Astrocyte of the cerebellum (primary cell): ENCODE measurements at regions not wholly inside any gene's neighbourhood (a gene's known extent, or its start where the extent isn't known, plus 50 kb on each side); places are given as distances from the start of the nearest gene placed in this dataset.

Source experiments
- DNase-seq: peaks from one replicate; pipeline ENCODE4 v3.0.0-alpha.2; 2011; ENCODE audit warnings: low read depth
- H3K4me3 ChIP-seq: 2 replicates; pipeline ENCODE4 v1.5.1; 2011; ENCODE audit warnings: mild to moderate bottlenecking, low read depth, low read length, moderate library complexity
- CTCF ChIP-seq: IDR thresholded peaks from 2 replicates; pipeline ENCODE4 v1.5.1; 2012; ENCODE audit warnings: low read length, low read depth, moderate library complexity, mild to moderate bottlenecking; ENCODE audit errors: missing control alignments
- in situ Hi-C: cut with HindIII; loops from 2 replicates; pipeline ENCODE4 v1.10.0; 2017; ENCODE audit warnings: low sequenced_read_pairs

DNA sequence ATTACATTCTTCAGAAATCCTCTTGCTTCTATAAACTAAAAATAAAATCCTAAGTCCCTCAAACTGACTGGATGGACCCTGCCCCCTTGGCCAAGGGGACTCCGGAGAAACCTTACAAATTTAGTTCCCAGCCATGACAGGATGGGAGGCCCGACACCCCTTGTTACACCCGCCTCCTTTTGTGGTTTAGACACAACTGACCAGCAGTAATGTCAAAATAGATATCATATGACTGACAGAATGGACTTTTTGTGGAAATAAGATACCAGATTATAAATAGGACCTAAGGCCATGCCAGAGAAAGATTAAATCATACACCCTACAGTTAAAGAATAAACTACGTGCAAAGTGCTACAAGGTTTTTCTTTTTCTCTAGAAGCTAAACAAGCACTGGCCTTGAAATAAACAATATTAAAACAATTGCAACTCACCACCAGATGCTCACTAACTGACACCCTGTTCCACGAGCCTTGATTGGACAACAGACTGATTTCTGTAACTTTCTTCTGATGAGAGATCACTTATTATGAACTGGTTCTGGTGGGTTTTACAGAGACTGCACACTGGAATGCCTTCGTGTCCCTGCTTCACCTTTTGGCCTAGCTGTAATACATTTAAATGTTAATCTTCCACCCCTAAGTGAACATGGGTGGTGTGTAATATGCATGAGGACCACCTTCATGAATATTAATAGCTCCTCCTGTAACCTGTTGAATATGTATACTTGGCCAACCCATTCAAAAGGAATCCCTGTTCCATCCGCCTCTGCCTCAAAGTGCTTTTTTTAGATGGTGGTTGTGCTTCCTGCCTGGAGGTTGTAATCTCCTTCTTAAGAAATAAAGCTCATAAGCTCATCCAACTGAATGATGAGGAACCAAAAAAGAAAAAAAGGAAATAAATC lies 99.6 kb downstream of the ODF2L start:
- DNase-seq, result no peak
- in situ Hi-C loops, result no loop called here
- no peak for TF ChIP-seq CTCF
- no peak overlapping the region for H3K4me3 ChIP-seq

GRCh38 chr1:86289746-86290145 lies 106.4 kb downstream of the ODF2L start:
- no peak for TF ChIP-seq CTCF
- in situ Hi-C loops, result no loop called here
- DNase-seq, result no peak
- H3K4me3 ChIP-seq, result no peak overlapping the region

GRCh38 chr1:86289161-86289560 lies 107.0 kb downstream of the ODF2L start:
- DNase-seq, result no peak
- in situ Hi-C loops, result no loop called here
- no peak for TF ChIP-seq CTCF
- H3K4me3 ChIP-seq, result no peak overlapping the region

DNA sequence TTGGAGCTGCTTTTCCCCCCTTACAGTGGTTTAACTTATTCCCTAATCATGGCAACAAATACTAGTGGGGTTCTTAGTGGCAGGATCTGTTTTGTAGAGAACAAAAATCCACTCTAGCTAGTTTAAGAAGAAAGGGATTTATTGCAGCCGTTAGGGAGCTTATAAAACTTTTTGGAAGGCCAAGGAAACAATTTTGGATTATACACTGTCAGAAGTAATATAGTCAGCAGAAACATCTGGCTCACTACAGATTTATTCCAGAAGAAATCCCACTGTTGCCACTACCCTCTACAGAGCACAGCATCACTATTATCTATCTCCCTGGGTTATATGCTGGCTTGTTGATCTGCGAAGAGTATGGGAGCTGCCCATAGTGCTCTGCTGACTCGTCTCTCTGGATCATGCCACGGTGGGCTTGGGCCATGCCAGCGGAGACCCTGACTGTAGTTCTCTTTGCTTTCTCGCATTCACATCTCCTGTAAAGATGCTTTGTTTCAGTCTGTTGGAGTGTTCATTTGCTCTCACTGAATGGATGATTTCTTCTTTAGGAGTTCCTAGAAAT lies 107.5 kb downstream of the ODF2L start:
- no peak for DNase-seq
- H3K4me3 ChIP-seq, result no peak overlapping the region
- no peak for TF ChIP-seq CTCF
- in situ Hi-C loops, result no loop called here

DNA sequence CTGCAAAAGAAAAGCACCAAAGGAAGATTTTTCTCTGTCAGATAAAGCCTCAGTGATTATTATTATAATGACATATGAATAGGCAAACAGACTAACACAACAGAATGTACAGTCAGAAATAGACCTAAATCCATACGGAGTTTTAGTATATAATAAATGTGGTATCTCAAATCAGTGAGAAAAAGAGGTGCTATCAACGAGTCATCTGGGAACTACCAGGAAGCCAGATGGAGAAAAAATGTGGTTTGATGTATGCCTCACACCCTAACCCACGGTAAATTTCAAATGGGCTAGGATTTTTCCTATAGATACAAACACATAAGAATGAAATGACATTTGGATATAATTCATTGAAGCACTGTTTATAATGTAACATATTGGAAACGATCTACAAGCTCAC lies 110.3 kb downstream of the ODF2L start:
- DNase-seq, result no peak
- in situ Hi-C loops, result no loop called here
- TF ChIP-seq CTCF, result no peak
- no peak overlapping the region for H3K4me3 ChIP-seq

DNA sequence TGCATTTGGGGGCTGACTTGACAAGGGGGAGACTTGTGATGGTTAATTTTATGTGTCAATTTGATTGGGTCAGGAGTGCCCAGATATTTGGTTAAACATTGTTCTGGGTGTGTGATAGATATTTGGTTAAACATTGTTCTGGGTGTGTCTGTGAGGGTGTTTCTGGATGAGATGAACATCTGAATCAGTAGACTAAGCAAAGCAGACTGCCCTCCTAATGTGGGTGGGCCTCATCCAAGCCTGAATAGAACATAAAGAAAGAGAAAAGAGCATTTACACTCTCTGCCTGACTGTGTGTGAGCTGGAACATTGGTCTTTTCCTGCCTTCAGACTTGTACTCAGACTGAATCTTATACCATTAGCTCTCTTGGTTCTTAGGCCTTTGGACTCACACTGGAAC lies 113.5 kb downstream of the ODF2L start:
- H3K4me3 ChIP-seq, result no peak overlapping the region
- in situ Hi-C loops, result no loop called here
- no peak for DNase-seq
- TF ChIP-seq CTCF, result no peak
